ENCODE measurements at regions not wholly inside any gene's neighbourhood (a gene's known extent, or its start where the extent isn't known, plus 50 kb on each side); places are given as distances from the start of the nearest gene placed in this dataset.
A peak's percentile ranks its signal among the peaks of the same experiment; 100 is the strongest.
"Not testable (repeated sequence)": the region's sequence is repeated elsewhere in the genome, so short reads cannot be mapped to it uniquely, and the experiment has no call there.

DNA sequence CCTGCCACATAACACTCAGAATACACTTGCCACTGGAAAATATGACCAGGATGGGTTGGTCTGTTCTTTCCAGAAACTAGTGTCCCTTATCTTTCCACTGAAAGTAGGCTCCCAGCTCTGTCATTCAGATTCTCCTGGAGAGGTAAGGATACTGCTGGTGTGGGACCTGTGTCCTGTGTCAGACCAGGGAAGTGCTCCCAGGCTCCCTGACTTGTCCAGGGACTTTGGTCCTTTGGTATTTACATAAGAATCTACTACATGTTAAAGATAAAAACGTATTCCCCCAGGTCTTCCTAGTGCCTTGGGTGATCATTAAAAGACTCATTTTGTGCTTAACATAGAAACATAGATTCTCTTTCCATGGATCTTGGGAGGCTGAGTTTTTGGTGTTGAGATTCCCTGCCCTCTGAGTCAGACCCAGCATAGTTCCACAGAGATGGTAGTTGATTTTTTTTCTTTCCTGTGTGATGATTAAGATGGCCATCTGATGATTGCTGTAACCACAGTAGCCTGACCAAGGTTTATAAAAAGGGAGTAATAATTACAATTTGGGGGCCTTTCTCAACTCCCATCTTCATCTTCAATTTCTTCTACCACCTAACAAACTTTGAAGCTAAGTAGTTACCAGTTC is 159.8 kb upstream of the JADE1 start:
- peak; percentile 65 for DNase-seq (ENCODE audit: low read depth)

- DNase-seq (ENCODE audit: low read depth), result no peak
Measured at GRCh38 chr4:128649161-128649560, 160.3 kb upstream of the JADE1 start.

DNA sequence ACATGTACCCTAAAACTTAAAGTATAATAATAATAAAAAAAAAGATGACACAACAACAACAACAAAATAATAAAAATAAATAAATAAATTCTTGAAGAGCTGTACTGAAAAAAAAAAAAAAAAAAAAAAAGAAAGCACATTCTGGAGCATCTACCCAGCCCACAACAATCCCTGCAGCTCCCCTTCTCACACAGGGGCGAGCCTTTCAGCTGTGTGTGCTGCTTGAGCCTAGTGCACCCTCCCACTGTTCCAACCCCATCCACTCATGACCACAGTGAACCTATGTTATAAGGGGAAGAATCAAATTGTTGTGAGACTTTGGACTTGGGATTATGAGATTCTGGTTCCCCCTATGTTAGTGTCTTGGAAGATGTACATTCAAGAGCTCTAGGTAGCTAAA is 161.5 kb upstream of the JADE1 start:
- no peak for DNase-seq (ENCODE audit: low read depth)

- DNase-seq (ENCODE audit: low read depth), result not testable (repeated sequence)
Measured at GRCh38 chr4:128646893-128647292, 162.6 kb upstream of the JADE1 start.

GRCh38 chr4:128644693-128645654 is 164.5 kb upstream of the JADE1 start:
- not testable (repeated sequence) for DNase-seq (ENCODE audit: low read depth)

DNA sequence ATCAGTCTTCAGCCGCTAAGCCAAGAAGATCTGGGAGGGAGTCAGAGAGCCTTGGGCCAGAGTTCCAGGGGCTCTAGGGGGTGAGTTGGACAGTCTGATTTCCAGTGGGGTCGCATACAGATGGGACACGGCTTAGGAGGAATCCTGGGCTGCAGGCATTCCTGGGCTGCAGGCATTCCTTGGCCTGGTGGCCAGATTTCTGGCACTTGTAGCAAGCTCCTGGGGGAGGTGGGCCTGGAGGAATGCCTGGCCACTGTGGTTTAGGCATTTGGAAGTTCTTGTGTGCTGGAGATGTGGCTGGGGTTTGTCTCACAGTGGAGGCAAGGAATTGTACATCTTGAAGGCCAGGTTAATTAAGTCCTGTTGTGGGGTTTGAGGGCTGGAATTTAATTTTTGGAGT is 165.4 kb upstream of the JADE1 start:
- DNase-seq (ENCODE audit: low read depth), result not testable (repeated sequence)

DNA sequence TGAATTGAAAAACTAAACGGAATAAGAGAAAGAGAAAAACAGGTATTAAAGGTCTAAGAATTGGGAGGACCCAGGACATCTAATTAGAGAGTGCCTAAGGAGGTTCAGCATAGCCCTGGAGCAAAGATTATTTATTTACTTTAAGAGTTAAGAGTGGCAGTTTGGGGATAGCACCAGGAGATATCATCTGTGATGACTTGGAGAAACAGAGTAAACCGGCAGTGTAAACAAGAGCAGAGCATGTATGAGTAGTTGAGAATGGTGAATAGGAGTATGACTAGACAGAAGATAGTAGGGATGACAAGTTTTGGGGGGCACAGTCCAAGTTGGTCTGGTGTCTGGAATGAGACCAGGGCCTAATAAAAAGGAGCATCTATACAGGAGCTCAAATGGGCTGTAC is 167.9 kb upstream of the JADE1 start:
- DNase-seq (ENCODE audit: low read depth), result not testable (repeated sequence)

GRCh38 chr4:128639541-128640270 is 169.8 kb upstream of the JADE1 start:
- no peak for DNase-seq (ENCODE audit: low read depth)

DNA sequence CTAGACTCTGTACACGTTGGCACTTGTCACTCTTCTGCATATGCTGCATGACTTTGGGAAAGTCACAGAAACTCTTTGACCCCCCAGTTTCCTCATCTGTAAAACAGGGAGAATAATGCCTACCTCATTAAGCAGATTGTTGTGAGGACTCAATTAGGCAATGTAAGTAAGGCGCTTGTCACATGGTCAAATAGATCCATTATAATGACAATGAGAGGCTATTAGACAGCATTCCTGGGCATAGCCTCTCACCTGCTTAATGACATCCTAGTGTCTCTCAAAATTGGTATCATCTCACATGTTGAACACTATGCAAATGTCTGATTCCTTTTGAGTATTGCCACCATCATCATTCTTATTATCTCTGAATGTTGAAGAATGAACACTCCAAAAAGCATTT is 172.6 kb upstream of the JADE1 start:
- DNase-seq (ENCODE audit: low read depth), result no peak

GRCh38 chr4:128635955-128636560 is 173.4 kb upstream of the JADE1 start:
- no peak for DNase-seq (ENCODE audit: low read depth)

DNA sequence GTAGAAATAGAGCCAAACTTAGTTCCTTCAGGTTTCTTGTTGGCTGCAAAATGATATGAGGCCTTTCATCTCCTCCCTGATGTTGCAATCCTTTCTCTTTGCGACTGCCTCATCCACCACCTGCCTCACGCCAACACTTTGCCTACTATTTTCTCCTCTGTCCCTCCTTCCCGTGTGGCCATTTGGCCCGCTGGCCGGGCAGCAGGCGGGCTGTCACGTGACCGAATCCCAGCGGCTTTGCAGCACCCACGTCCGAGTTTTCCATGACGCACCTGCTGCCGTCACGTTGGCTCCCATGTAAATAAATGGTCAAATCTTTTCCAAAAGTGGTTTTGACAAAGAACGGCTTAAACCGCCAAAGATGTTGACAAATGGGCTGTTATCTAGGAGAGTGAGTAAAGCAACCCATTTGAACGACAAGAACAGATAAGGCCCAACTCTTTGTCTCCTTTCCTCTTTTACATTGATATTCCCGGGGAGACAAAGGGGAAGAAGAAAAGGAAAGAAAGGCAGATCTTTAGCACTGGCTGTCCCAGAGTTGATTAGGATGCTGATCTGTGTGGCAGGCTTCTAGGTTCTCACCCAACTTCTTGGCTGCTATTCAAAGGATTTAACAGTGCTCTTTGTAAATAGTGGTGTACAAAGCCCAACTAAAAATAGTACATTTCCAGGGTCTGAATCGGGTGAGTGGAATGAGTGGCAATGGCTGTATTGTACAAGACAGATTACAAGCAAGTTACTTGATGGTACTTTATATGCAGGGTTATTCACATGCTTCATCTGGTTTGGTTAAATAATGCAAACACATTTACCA is 174.2 kb upstream of the JADE1 start:
- DNase-seq (ENCODE audit: low read depth), result no peak

DNA sequence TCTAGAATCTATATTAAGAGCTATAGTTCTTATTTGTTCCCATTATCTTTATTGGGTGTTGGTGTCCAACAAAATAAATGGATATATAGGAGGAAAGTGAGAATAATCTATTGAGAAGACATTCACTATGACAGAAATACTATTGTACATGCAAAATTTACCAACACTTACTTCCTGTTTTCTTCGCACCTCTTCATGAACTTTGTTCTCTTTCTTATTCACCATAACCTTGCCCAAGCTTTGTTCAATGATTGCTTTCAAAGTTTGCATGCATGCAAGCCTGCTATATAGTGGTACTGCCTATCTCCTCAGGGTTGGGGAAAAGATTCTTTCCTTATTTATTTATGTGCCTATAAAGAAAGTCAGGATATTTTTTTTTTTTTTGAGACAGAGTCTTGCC is 176.4 kb upstream of the JADE1 start:
- no peak for DNase-seq (ENCODE audit: low read depth)

DNA sequence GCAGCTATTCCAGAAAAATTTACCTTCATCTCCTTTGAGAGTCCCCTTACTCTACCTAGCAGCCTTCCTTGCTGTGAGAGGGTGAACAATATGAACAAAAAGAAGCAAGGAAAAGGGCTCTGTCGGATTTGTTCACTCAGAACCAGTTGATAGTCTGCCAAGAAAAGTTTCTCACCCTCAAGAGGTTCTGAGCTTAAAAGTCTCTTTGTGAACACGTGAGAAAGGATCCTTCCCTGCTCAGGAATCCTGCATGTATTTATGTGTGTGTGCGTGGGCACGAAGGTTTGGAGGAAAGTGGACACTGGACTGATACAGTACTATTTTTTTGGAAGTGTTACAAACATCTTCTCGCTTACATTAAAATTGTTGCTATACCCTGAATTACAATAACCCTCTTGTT is 178.6 kb upstream of the JADE1 start:
- no peak for DNase-seq (ENCODE audit: low read depth)

GRCh38 chr4:128623508-128624215 is 185.8 kb upstream of the JADE1 start:
- DNase-seq (ENCODE audit: low read depth), result no peak

DNA sequence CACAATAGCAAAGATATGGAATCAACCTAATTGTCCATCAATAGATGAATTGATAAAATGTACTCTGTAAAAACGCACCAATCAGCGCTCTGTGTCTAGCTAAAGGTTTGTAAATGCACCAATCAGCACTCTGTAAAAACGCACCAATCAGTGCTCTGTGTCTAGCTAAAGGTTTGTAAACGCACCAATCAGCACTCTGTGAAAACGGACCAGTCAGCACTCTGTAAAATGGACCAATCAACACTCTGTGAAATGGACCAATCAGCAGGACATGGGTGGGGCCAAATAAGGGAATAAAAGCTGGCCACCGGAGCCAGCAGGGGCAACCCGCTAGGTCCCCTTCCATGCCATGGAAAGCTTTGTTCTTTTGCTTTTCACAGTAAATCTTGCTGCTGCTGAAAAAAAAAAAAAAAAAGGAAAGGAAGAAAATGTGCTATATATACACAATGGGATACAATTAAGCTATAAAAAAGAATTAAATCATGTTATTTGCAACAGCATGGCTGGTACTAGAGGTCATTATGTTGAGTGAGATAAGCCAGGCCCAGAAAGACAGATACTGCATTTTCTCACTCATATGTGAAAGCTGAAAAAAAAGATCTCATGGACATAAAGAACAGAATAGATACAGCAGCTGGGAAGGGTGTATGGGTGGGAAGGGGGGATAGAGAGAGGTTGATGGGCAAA is 189.1 kb upstream of the JADE1 start:
- not testable (repeated sequence) for DNase-seq (ENCODE audit: low read depth)

GRCh38 chr4:128615197-128615596 is 194.3 kb upstream of the JADE1 start:
- no peak for DNase-seq (ENCODE audit: low read depth)

GRCh38 chr4:128608006-128608405 is 201.5 kb upstream of the JADE1 start:
- no peak for DNase-seq (ENCODE audit: low read depth)

GRCh38 chr4:128606173-128606572 is 203.3 kb upstream of the JADE1 start:
- peak; percentile 93 for DNase-seq (ENCODE audit: low read depth)

DNA sequence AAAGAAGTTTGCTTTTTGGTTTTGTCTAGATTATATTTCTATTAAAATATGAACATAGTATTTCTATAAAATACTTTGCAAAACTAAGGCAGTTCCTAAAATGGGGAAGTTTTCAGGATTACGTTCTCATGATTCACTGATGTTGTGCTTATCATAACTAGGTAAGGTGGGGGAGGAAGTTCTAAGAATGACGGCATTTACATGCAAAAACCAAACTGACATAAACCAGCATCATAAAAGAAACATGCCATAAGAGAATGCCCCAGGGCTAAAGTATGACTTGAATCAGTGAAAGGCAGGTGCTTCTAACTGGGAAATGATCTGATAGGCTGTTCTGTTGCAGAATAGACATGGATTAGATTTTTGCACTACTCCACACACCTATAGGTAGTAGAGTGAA is 204.7 kb upstream of the JADE1 start:
- peak; percentile 21 for DNase-seq (ENCODE audit: low read depth)
